ENCODE measurements at regions not wholly inside any gene's neighbourhood (a gene's known extent, or its start where the extent isn't known, plus 50 kb on each side); places are given as distances from the start of the nearest gene placed in this dataset.

DNA sequence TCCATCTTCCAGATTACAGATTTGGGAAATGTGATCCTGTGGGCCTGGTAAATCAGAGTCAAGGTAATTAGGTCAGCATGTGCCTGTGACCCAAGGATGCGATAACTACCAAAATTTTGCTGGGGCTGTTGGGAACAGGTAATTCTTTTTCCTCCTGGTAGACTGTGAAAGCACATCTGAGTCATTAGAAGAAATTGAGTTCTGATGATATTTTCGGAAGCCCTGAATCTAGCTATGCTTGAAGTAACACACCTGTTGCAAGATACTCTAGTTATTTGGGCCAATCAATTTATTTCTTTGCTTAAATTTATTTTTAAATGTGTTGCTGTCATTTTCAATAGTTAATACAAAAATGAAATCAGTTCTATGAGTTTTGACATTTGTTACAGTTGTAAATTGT, 903.6 kb downstream of the RPA4 start:
- DNase-seq, result no peak

DNA sequence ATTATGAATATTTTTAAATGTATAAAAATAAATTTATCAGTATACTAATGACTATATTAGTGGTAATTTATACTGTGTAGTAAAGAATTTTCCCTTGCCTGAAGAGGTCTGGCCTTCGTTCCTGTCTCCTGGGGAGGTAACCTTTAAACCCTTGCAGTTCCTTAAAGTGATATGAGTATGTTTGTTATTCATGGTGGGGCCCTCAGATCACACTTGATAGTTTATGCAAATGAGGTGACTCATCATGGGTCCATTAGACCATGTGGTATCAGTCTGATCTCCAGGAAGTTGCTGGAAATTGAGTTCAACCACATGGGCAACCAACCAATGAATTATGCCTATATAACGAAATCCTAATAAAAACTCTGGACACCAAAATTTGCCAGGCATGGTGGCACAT, 904.1 kb downstream of the RPA4 start:
- DNase-seq, result no peak

DNA sequence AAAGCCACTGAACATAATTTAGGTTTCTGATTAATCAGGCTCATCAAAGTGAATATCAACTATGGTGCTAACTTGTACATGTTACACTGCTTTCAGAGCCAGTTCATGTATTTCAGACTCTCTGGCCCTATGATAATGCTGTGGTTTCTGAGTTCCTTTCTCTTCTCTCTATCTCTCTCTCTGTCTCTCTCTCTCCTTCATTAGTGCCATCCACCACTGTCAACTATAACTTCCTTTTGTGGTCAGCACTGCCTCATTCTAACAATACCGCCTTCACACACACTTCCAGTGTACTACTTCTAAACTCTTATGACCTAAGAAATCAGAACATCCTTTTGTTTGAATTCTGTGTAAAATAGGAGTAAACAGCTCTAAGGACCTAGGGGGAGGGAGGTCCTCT, 907.1 kb downstream of the RPA4 start:
- DNase-seq, result no peak

DNA sequence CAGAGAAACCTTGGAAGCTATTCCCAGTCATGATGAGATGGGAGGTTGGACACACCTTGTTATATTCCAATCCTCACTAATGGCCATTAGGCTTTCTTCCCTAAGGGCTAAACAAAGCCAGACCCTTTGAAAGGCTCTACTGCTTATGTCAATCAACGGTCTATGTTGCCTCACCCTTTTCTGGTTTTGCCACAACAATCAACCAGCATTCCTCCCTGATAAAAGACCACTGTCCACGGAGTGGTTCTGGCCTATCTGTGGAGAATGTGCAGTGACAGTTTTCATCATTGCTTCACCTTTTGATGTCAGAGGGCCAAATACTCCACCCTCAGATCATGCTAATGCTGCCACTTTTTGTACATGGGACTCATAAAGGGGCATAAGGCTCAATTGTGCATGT, 913.4 kb downstream of the RPA4 start:
- DNase-seq, result no peak

DNA sequence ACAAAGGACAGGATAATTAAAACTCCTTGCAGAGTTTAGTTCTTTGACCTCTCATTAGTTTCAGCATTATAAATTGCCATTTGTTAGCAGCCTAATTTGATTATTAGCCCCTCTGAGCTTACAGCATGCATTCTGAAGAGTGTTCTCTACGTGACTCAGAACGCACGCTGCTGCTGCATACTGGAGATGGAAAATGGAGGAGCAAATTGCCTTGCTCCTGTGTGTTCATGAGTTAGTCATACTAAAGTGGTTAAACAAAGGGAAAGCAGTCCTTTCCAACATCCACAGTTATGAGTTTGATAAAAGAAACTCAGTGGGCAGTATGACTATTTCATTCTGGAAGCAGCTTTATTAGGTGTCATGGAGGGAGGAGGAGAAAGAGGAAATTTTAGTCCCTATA, 922.5 kb downstream of the RPA4 start:
- DNase-seq, result no peak

DNA sequence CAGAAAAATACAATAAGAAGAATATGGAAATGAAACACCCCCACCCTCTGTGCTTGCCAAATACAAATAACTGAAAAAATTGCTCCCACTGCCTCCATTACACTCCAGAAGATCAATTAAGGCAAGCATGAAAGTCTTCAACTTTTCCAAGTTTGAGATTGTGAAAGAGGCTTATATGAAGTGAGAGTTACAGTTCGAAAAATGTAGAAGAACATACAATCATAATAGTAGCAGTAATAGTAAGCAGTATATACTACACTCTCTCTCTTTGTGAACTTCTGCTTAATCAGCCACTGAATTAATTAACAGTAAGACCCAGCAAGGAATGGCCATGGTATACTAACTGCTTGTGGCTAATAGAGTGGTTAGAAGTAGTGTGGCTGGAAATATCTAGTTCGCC, 923.2 kb downstream of the RPA4 start:
- no peak for DNase-seq

DNA sequence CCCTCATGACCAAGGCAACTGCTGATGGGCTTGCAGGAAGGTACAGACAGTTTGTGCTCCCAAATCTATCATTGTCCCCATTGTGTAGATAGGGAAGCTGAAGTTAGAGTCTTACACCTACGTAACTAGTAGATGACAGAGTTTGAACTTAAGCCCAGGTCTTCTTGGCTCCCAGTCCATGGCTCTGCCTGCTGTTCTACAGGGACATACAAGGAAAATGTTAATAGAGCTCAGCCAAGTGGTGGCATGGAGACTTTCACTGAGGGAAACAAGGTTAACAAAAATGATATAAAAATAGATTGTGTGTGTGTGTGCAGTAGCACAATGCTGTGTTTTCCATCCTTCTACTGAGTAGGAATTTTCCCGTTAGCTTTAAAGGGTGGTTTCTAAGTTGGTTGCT, 936.5 kb downstream of the RPA4 start:
- no peak for DNase-seq

DNA sequence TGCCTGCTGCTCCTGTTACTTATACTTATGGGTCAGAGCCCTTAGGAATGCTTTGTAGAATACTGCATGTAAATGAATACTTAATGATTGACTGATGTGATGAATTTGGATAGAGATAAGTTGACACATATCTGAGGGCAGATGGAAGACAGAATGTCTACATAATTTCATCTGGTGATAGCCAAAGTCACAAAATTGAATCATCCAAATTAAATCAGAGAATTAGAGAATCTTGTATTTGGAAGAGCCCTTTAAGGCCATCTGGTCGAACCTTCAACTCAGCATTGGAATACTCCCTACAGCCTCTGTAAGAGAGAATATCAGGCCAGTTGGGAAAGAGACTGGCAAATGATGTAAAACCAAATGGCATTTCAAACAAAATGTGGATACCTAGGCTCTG, 944.8 kb downstream of the RPA4 start:
- no peak for DNase-seq

DNA sequence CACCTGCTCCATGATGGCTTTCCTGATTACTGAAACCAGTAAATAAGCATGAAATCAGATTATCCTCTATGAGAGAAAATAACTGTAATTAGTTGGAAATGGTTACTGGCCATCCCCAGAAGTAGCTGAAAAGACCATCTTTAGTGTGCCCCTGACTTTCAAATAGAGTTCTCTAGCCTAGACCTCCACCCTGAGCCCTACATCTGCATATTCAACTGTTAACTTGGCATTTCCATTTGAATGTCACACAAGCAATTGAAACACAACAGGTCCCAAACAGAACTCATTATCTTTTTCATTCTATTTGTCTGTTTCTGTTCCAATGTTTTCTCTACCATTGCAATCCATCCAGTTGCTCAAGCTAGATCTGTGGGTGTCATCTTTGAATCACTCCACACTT, 952.3 kb downstream of the RPA4 start:
- no peak for DNase-seq

DNA sequence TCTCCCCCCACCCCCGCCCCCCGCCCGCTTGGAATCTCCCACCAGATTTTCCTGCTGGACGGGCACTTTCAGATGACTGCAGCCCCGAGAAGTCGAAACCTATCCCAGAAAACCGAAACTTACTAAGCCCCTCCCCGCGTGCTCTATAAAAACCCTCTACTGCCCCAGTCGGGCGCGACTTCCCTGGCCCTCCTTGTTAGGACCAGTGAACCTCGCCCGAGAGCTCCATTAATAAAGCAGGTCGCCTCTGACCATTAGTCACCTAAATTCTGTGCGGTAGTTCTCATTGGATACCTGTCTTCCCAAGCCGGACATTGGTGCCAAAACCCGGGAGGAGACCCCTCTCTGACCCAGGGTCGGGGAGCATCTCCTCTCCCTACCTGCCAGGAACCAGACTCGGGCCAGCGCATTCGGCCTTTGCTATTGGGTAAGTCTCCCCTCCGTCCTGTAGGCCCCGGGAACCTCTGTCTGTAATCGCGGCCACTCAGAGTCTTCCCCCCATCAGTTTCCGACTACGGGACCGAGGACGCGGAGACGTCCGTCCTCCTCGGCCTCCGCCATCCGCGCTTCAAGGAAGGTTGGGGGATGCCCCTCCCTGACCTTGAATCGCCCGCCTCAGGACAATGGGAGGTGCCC, 958.0 kb downstream of the RPA4 start:
- no peak for DNase-seq

DNA sequence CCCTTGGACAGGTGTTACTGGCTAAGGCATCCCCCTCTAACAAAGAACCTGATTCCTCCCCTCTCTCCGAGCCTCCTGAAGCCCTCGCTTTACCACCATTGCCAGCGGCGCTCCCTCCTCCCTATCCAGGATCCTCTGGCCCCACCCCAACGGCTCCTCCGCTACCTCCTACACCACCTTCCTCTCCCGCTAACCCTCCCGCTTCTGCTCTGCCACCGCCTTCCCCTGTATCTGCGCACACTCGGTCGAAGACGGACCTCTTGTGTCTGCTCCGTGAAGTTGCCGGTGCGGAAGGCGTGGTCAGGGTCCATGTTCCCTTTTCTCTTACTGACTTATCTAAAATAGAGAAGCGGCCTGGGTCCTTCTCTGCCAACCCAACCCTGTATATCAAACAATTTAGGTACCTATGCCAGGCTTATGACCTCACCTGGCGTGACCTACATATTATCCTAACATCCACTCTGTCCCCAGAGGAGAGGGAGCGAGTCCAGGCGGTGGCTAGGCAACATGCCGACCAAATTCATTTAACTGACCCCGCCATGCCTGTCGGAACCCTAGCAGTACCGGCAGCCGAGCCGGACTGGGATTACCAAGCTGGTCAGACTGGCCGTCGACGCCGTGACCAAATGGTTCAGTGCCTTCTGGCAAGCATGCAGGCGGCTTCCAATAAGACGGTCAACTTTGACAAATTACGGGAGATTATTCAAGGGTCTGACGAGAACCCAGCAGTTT, 958.9 kb downstream of the RPA4 start:
- DNase-seq, result no peak

DNA sequence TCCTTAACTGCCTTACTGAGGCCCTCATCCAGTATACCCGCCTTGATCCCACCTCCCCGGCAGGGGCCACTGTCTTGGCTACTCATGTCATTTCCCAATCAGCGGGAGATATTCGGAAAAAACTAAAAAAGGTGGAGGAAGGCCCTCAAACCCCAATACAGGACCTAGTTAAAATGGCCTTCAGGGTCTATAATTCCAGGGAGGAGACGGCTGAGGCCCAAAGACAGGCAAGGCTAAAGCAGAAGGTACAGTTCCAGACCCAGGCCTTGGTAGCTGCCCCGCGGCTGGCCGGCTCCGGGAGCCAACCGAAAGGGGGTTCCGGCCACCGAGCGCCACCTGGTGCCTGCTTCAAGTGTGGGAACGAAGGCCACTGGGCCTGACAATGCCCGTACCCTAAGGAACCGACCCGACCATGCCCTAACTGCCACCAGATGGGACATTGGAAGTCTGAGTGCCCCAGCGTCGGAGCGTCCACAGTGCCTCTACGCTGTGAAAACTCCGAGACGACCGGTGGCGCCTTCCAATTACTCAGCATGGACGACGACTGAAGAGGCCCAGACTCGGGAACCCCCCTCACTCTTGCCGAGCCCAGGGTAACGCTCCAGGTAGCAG, 959.6 kb downstream of the RPA4 start:
- no peak for DNase-seq

DNA sequence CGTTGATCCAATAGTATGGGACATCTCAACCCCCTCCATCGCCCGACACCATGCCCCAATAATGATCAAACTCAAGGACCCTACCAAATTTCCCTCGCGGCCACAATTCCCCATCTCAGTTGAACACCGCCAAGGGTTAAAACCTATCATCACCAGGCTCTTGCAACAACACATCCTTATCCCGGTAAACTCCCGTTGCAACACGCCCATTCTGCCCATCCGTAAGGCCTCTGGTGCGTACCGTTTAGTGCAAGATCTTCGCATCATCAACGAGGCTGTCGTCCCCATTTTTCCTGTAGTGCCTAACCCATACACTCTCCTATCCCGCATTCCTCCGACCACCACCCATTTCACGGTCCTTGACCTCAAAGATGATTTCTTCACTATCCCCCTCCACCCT, 960.5 kb downstream of the RPA4 start:
- DNase-seq, result no peak

DNA sequence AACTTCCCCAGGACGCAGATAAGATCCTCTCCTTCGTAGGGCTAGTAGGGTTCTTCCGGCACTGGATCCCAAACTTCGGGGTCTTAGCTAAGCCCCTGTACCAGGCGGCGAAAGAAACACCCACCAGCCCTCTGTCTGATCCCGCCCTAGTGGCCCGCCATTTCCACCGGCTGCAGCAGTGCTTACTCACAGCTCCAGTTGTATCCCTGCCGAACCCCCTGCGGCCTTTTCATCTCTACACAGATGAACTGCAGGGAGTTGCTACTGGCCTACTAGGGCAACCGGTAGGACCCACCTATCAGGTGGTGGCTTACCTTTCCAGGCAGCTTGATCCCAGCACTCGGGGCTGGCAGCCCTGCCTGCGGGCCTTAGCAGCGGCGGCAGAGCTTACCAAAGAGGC, 961.2 kb downstream of the RPA4 start:
- DNase-seq, result no peak

DNA sequence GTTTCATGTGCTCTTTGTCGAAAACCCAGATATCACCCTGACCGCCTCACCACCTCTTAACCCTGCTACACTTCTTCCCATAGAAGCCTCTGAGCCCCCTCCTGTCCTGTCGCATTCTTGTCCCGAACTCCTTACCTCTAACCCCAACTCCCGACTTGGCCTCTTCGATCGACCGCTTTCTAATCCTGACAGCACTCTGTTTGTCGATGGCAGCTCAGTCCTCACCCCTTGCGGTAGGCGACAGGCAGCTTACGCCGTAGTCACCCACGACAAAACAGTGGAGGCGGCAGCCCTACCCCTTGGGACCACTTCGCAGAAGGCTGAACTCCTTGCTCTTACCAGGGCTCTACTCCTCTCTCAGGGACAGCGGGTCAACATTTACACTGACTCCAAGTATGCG, 961.7 kb downstream of the RPA4 start:
- DNase-seq, result no peak

DNA sequence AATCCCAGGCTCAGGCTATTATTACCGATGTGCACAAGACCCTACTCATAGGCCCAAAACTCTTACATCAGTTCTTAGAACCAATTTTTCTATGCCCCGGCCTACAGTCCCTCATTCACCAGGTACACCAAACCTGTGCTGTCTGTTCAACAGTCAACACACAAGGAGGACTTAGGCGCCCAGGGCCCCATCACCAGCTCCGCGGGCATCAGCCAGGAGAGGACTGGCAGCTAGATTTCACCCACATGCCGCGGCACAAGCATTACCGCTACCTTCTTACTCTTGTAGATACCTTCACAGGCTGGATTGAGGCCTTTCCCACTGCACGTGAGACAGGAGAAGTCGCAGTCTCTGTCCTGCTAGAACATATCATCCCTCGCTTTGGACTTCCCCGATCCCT, 962.5 kb downstream of the RPA4 start:
- DNase-seq, result no peak

DNA sequence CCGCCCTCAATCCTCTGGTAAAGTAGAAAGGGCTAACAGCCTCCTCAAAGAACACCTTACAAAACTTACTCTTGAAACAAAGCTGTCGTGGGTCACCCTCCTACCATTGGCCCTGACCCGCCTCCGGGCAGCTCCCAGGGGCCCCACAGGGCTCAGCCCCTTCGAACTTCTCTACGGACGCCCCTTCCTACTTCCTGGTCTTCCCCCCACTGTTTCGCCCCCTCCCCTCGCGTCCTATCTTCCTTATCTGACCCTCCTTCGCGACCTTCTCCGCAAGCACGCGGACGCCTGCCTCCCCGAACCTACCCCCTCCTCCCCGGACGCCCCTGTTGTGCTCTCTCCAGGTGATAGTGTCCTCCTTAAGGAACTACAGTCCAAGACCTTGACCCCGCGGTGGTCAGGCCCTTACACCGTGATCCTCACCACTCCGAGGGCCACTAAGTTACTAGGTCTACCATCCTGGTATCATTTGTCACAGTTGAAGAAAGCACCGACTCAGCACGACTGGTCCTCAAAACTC, 963.1 kb downstream of the RPA4 start:
- DNase-seq, result no peak

DNA sequence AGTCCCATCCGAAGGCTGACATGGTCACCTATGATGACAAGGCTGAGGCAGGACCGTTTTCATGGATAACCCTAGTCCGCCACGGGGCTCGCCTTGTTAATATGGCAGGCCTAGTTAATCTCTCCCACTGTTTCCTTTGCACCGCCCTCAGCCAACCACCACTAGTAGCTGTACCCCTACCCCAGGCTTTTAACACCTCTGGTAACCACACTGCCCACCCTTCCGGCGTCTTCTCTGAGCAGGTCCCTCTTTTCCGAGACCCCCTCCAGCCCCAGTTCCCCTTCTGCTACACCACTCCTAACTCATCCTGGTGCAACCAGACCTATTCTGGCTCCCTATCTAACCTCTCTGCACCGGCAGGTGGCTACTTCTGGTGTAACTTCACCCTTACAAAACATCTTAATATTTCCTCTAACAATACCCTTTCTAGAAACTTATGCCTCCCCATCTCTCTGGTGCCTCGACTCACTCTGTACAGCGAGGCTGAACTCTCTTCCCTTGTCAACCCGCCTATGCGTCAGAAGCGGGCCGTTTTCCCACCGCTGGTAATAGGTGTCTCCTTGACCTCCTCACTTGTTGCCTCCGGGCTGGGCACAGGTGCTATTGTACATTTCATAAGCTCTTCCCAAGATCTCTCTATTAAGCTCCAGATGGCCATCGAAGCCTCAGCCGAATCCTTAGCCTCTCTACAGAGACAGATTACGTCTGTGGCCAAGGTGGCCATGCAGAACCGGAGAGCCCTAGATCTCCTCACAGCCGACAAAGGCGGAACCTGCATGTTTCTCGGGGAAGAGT, 964.4 kb downstream of the RPA4 start:
- no peak for DNase-seq

DNA sequence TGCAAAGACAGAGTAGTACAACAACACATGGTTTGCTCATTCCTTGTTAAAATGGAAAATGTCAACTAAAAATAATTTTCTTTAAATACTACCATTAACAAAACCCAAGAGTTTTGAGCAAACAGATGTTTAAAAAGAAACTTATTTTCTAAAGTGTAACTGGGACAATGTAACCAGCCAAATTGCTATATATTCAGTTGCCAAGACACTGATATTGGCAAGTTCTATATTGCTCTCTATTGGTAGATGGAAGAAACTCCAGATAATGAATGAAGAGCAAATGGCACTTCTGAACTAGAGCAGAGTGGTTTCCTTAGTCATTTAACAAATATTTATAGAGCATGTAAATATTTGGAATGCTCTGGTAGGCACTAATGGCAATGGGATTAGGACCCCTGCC, 966.2 kb downstream of the RPA4 start:
- no peak for DNase-seq

DNA sequence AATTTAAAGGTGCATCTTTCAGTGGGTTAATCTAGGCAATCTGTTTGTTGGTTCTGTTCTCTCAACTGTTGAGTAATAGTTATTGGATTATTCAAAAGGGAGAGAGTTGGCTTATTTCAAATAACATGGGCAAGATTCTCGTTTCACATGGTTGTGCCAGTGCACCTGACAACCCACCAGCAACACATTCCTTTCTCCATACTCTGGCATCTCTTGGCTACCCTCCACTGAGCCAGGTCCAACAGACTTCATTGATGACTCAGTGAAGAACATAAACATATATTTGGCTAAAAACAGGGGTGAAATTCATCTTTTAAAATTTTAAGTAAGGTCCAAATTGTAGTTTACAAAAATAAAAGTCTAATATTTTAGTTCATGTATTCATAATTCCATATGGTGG, 967.2 kb downstream of the RPA4 start:
- DNase-seq, result no peak

DNA sequence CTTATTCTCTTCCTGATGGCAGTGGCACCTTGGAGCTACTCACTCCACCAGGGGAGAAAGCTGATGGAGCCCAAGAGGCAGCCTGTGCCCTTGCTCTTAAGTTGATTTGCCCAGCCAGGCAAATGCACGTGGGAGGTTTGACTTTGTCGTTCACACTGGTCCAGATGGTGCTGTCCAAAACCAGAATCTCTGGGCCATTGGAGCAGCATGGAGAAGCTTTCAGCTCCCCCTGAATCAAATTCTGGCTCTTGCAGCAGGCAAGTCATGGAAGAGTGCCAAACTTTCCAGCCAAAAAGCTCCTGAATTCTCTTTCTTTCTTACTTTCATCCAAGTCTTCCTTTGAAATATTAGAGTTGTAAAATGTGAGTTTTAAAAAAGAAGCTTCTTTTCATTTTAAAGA, 970.4 kb downstream of the RPA4 start:
- no peak for DNase-seq

DNA sequence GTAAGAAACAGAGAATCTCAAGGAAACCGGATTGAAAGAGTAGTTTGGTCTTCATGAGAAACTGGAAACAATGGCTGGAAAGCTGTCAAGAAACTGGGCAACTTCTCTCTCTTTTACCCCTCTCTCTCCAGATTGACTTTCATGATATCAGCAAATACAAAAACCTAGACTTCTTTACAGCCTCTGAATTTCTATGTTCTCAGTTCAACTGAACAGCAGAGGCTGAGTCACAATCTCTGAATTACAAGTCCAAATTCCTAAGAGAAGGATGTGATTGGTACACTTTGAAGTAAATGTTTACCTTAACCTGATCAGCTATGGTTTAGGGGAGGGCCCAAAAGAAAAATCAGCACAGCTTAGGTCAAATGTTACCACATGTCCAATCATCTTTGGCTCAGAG, 974.9 kb downstream of the RPA4 start:
- DNase-seq, result no peak

DNA sequence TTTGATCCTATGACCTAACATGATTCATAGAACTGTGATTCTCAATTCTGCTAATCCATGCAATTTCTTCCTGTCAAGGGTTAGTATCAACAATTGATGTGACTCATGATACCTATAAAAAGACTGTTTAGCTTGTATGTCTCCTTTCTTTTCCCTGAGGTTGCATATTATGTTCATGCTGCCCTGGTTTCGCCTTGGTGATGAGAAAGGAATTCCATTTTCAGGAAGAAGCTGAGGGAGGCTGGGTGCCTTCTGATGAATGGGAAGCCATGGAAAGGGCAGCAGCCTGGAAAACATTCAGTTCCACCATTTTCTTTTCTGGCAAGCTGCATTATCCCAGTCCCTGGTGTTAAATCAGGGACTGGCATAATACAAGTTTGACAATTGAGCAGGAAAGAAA, 976.5 kb downstream of the RPA4 start:
- no peak for DNase-seq

DNA sequence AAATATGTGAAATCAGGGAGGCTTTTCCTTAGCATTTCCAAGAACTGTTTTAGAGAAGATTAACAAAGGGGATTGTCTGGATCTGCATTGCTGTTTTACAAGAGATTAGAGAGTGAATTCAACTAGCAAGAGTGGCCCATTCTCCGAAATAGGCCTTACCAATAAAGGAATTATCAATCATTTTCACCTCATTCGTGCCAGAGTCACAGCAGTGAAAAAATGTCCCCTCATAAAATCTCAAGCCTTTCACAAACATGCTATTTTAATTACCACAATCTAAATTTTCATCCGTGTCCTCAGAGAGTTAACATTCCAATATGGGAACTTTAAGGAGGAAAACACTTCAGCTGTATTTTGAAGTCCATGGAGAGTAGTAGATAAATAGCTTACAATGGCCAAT, 979.6 kb downstream of the RPA4 start:
- no peak for DNase-seq

Data from NCI-H510A (cell line).